WTC11 (cell line): ENCODE measurements at regions not wholly inside any gene's neighbourhood (a gene's known extent, or its start where the extent isn't known, plus 50 kb on each side); places are given as distances from the start of the nearest gene placed in this dataset.

ENCODE experiments used
- ATAC-seq: fragments of 200-7000 bp; cut with Tn5 transposase; 2 replicates; pipeline ENCODE4 v1.10.0; 2021; ENCODE audit warnings: mild to moderate bottlenecking, moderate library complexity
- CTCF ChIA-PET: fragments of 300-600 bp; sonication (Branson Sonifier 250); formaldehyde crosslinking; loops from one replicate; lab custom pipeline; 2021; ENCODE audit warnings: antibody characterized with exemption; lab: Charles Lee
- POLR2A ChIA-PET: fragments of 350-600 bp; sonication (Branson Sonifier 250); formaldehyde crosslinking; loops from one replicate; lab custom pipeline; 2021; ENCODE audit warnings: antibody characterized with exemption; lab: Charles Lee
- DNase-seq: peaks from one replicate; pipeline ENCODE4 v3.0.0; 2021; ENCODE audit warnings: low spot score
- H3K27ac Mint-ChIP-seq: 2 replicates; pipeline ENCODE4 v1.8.0; 2021; ENCODE audit warnings: mixed read lengths
- H3K27me3 Mint-ChIP-seq: 2 replicates; pipeline ENCODE4 v1.8.0; 2021; ENCODE audit warnings: low read depth, mild to moderate bottlenecking, moderate library complexity, mixed read lengths
- H3K36me3 Mint-ChIP-seq: 2 replicates; pipeline ENCODE4 v1.8.0; 2021; ENCODE audit warnings: mixed read lengths
- H3K4me1 Mint-ChIP-seq: 2 replicates; pipeline ENCODE4 v1.8.0; 2022; ENCODE audit warnings: mixed read lengths
- H3K4me3 Mint-ChIP-seq: 2 replicates; pipeline ENCODE4 v1.8.0; 2021; ENCODE audit warnings: mild to moderate bottlenecking, moderate library complexity, mixed read lengths
- H3K9me3 Mint-ChIP-seq: 2 replicates; pipeline ENCODE4 v1.8.0; 2021; ENCODE audit warnings: mixed read lengths
- ATF1 ChIP-seq: sonication (generic); formaldehyde crosslinking; IDR thresholded peaks from 2 replicates; pipeline ENCODE4 v1.8.1; 2023; ENCODE audit warnings: mild to moderate bottlenecking, moderate library complexity, missing genetic modification reagents
- ATF2 ChIP-seq: sonication (generic); formaldehyde crosslinking; IDR thresholded peaks from 2 replicates; pipeline ENCODE4 v1.8.1; 2022; ENCODE audit warnings: low read depth, missing genetic modification reagents, borderline replicate concordance
- ATF3 ChIP-seq: sonication (generic); formaldehyde crosslinking; conservative IDR thresholded peaks from 2 replicates; pipeline ENCODE4 v1.8.1; 2022; ENCODE audit warnings: mild to moderate bottlenecking, missing genetic modification reagents
- E2F4 ChIP-seq: sonication (generic); formaldehyde crosslinking; IDR thresholded peaks from 2 replicates; pipeline ENCODE4 v1.8.1; 2022; ENCODE audit warnings: low read depth, mild to moderate bottlenecking, moderate library complexity, missing genetic modification reagents, borderline replicate concordance
- IRF1 ChIP-seq: sonication (generic); formaldehyde crosslinking; IDR thresholded peaks from 2 replicates; pipeline ENCODE4 v1.8.0; 2023; ENCODE audit warnings: missing genetic modification reagents
- MAX ChIP-seq: sonication (generic); formaldehyde crosslinking; IDR thresholded peaks from 2 replicates; pipeline ENCODE4 v1.8.0; 2022; ENCODE audit warnings: mild to moderate bottlenecking, missing genetic modification reagents
- MXD4 ChIP-seq: fragments of 250-450 bp; sonication (Bioruptor Pico); IDR thresholded peaks from 2 replicates; pipeline ENCODE4 v1.8.0; 2021; ENCODE audit warnings: mild to moderate bottlenecking, moderate library complexity, borderline replicate concordance
- NR3C1 ChIP-seq: sonication (generic); formaldehyde crosslinking; conservative IDR thresholded peaks from 2 replicates; pipeline ENCODE4 v1.8.1; 2023; ENCODE audit warnings: low read depth, mild to moderate bottlenecking, missing genetic modification reagents
- OVOL2 ChIP-seq: fragments of 250-450 bp; sonication (Bioruptor Pico); IDR thresholded peaks from 2 replicates; pipeline ENCODE4 v1.9.0; 2021; ENCODE audit warnings: mild to moderate bottlenecking, borderline replicate concordance
- PRDM15 ChIP-seq: sonication (generic); formaldehyde crosslinking; IDR thresholded peaks from 2 replicates; pipeline ENCODE4 v1.8.0; 2022; ENCODE audit warnings: missing genetic modification reagents
- PREB ChIP-seq: sonication (generic); formaldehyde crosslinking; IDR thresholded peaks from 2 replicates; pipeline ENCODE4 v1.8.1; 2022; ENCODE audit warnings: mild to moderate bottlenecking, missing genetic modification reagents, moderate library complexity, borderline replicate concordance
- SMAD4 ChIP-seq: sonication (generic); formaldehyde crosslinking; IDR thresholded peaks from 2 replicates; pipeline ENCODE4 v1.8.0; 2022; ENCODE audit warnings: mild to moderate bottlenecking, missing genetic modification reagents
- ZMAT4 ChIP-seq: fragments of 250-450 bp; sonication (Bioruptor Pico); IDR thresholded peaks from 2 replicates; pipeline ENCODE4 v1.9.0; 2021; ENCODE audit warnings: mild to moderate bottlenecking
- ZNF423 ChIP-seq: fragments of 250-450 bp; sonication (Bioruptor Pico); IDR thresholded peaks from 2 replicates; pipeline ENCODE4 v2.1.2; 2022; ENCODE audit warnings: mild to moderate bottlenecking, moderate library complexity
- ZNF512 ChIP-seq: sonication (generic); formaldehyde crosslinking; IDR thresholded peaks from 2 replicates; pipeline ENCODE4 v1.8.1; 2022; ENCODE audit warnings: missing genetic modification reagents, borderline replicate concordance

GRCh38 chr22:27222178-27222577 is 564.8 kb downstream of the MIAT start:
- Mint-ChIP-seq H3K27ac (no peak overlapping the region), H3K4me1 (0 out of 2 replicates have a peak, but pooled peaks cover 7% of the 10 kb centered on the region)
- POLR2A ChIA-PET, result no interaction called here
- no peak for DNase-seq
- TF ChIP-seq IRF1, result no peak
- no peak for TF ChIP-seq E2F4 (CRISPR knock-in tag)
- TF ChIP-seq ZNF512 (CRISPR knock-in tag), result no peak
- no peak for TF ChIP-seq ATF2 (CRISPR knock-in tag)
- TF ChIP-seq NR3C1 (CRISPR knock-in tag), result no peak
- TF ChIP-seq, all 79 proteins: peak for 0
- H3K4me3 Mint-ChIP-seq, result no peak overlapping the region
- no peaks in the 10 kb centered on the region for H3K27me3 Mint-ChIP-seq
- H3K9me3 Mint-ChIP-seq, result no peaks in the 10 kb centered on the region
- no peak for ATAC-seq
- no peaks in the 10 kb centered on the region for H3K36me3 Mint-ChIP-seq
- CTCF ChIA-PET, result no interaction called here

- H3K27ac Mint-ChIP-seq, result no peak overlapping the region
- ATAC-seq (no peak), DNase-seq (no peak)
- H3K27me3 Mint-ChIP-seq, result no peaks in the 10 kb centered on the region
- TF ChIP-seq ATF3 (CRISPR knock-in tag) (no peak), PREB (CRISPR knock-in tag) (no peak), ZNF512 (CRISPR knock-in tag) (no peak), ZMAT4 (no peak), SMAD4 (CRISPR knock-in tag) (no peak), MXD4 (CRISPR knock-in tag) (no peak), MAX (CRISPR knock-in tag) (no peak), PRDM15 (no peak), ZNF423 (CRISPR knock-in tag) (no peak), ATF1 (CRISPR knock-in tag) (no peak), E2F4 (CRISPR knock-in tag) (no peak), OVOL2 (no peak), NR3C1 (CRISPR knock-in tag) (no peak)
- CTCF ChIA-PET, result no interaction called here
- no peak overlapping the region for H3K4me3 Mint-ChIP-seq
- peaks cover 7% of the 10 kb centered on the region; the same call in 1 of the 2 replicates for H3K9me3 Mint-ChIP-seq
- 0 out of 2 replicates have a peak, but pooled peaks cover 4% of the 10 kb centered on the region for H3K4me1 Mint-ChIP-seq
- POLR2A ChIA-PET, result no interaction called here
- no peaks in the 10 kb centered on the region for H3K36me3 Mint-ChIP-seq
Observed at GRCh38 chr22:27223317-27224177, 566.2 kb downstream of the MIAT start.
